HEK293T (cell line): ENCODE measurements at regions not wholly inside any gene's neighbourhood (a gene's known extent, or its start where the extent isn't known, plus 50 kb on each side); places are given as distances from the start of the nearest gene placed in this dataset.

Experiments used
- ARNT ChIP-seq: fragments of 450-650 bp; IDR thresholded peaks from 2 replicates; pipeline ENCODE4 v1.6.1; 2017; ENCODE audit warnings: mild to moderate bottlenecking
- BHLHE40 ChIP-seq: fragments of 450-650 bp; IDR thresholded peaks from 2 replicates; pipeline ENCODE4 v1.6.1; 2016; ENCODE audit warnings: mild to moderate bottlenecking, moderate library complexity, borderline replicate concordance
- CTBP1 ChIP-seq: fragments of 450-650 bp; IDR thresholded peaks from 2 replicates; pipeline ENCODE4 v1.6.1; 2016; ENCODE audit warnings: borderline replicate concordance
- FOXA1 ChIP-seq: fragments of 450-650 bp; IDR thresholded peaks from 2 replicates; pipeline ENCODE4 v1.6.1; 2016; ENCODE audit warnings: mild to moderate bottlenecking
- FOXK2 ChIP-seq: fragments of 450-650 bp; IDR thresholded peaks from 2 replicates; pipeline ENCODE4 v1.6.1; 2016; ENCODE audit warnings: mild to moderate bottlenecking
- FOXM1 ChIP-seq: fragments of 450-650 bp; IDR thresholded peaks from 2 replicates; pipeline ENCODE4 v1.6.1; 2017; ENCODE audit warnings: mild to moderate bottlenecking, borderline replicate concordance
- LEF1 ChIP-seq: fragments of 450-650 bp; IDR thresholded peaks from 2 replicates; pipeline ENCODE4 v1.6.1; 2017; ENCODE audit warnings: mild to moderate bottlenecking, borderline replicate concordance
- NFRKB ChIP-seq: fragments of 450-650 bp; IDR thresholded peaks from 2 replicates; pipeline ENCODE4 v1.6.1; 2016; ENCODE audit warnings: mild to moderate bottlenecking, moderate library complexity
- PKNOX1 ChIP-seq: fragments of 450-650 bp; IDR thresholded peaks from 2 replicates; pipeline ENCODE4 v1.6.1; 2016
- SP1 ChIP-seq: fragments of 450-650 bp; IDR thresholded peaks from 2 replicates; pipeline ENCODE4 v1.6.1; 2017
- SUZ12 ChIP-seq: fragments of 450-650 bp; IDR thresholded peaks from 2 replicates; pipeline ENCODE4 v1.6.1; 2016; ENCODE audit warnings: mild to moderate bottlenecking
- TARDBP ChIP-seq: fragments of 450-650 bp; IDR thresholded peaks from 2 replicates; pipeline ENCODE4 v1.6.1; 2016
- ZNF384 ChIP-seq: fragments of 450-650 bp; IDR thresholded peaks from 2 replicates; pipeline ENCODE4 v1.6.1; 2016

GRCh38 chr6:156676721-156677120 is 100.5 kb upstream of the ARID1B start:
- no peak for TF ChIP-seq BHLHE40
- no peak for TF ChIP-seq FOXA1
- no peak for TF ChIP-seq LEF1
- no peak for TF ChIP-seq SP1
- TF ChIP-seq FOXK2, result no peak
- no peak for TF ChIP-seq ZNF384
- no peak for TF ChIP-seq SUZ12
- no peak for TF ChIP-seq PKNOX1
- no peak for TF ChIP-seq FOXM1
- TF ChIP-seq NFRKB, result no peak
- TF ChIP-seq CTBP1, result no peak
- no peak for TF ChIP-seq ARNT
- TF ChIP-seq TARDBP, result no peak
